MM.1S (cell line): ENCODE measurements at regions not wholly inside any gene's neighbourhood (a gene's known extent, or its start where the extent isn't known, plus 50 kb on each side); places are given as distances from the start of the nearest gene placed in this dataset.

Experiments
- DNase-seq: peaks from one replicate; pipeline ENCODE4 v3.0.0-alpha.2; 2015
- H2AFZ ChIP-seq: fragments of 300-600 bp; sonication (generic); 2 replicates; pipeline ENCODE4 v1.6.0; 2016; ENCODE audit warnings: antibody characterized with exemption, low read length
- H3F3A ChIP-seq: fragments of 300-600 bp; sonication (generic); 2 replicates; pipeline ENCODE4 v1.6.1; 2016; ENCODE audit warnings: mild to moderate bottlenecking, antibody characterized with exemption, low read length, moderate library complexity, mixed read lengths; ENCODE audit not compliant: insufficient read depth
- H3K27ac ChIP-seq: fragments of 300-600 bp; sonication (generic); 2 replicates; pipeline ENCODE4 v1.5.1; 2016; ENCODE audit warnings: mild to moderate bottlenecking, low read length
- H3K27me3 ChIP-seq: fragments of 300-600 bp; sonication (generic); replicated peaks from 2 replicates; pipeline ENCODE4 v1.6.0; 2016; ENCODE audit warnings: low read length; ENCODE audit not compliant: insufficient read depth
- H3K36me3 ChIP-seq: fragments of 300-600 bp; sonication (generic); replicated peaks from 2 replicates; pipeline ENCODE4 v1.6.1; 2016; ENCODE audit warnings: mild to moderate bottlenecking, low read length, mixed read lengths; ENCODE audit not compliant: insufficient read depth
- H3K4me1 ChIP-seq: fragments of 300-600 bp; sonication (generic); 2 replicates; pipeline ENCODE4 v1.6.1; 2016; ENCODE audit warnings: low read length, mixed read lengths
- H3K4me2 ChIP-seq: fragments of 300-600 bp; sonication (generic); 2 replicates; pipeline ENCODE4 v1.6.0; 2016; ENCODE audit warnings: low read depth, low read length
- H3K4me3 ChIP-seq: fragments of 300-600 bp; sonication (generic); 2 replicates; pipeline ENCODE4 v1.5.1; 2016; ENCODE audit warnings: low read length, mixed read lengths
- H3K79me2 ChIP-seq: fragments of 300-600 bp; sonication (generic); 2 replicates; pipeline ENCODE4 v1.6.1; 2016; ENCODE audit warnings: mixed run types, low read length, mixed read lengths
- H3K9ac ChIP-seq: fragments of 300-600 bp; sonication (generic); 2 replicates; pipeline ENCODE4 v1.6.1; 2016; ENCODE audit warnings: low read length, mixed read lengths
- H3K9me2 ChIP-seq: fragments of 300-600 bp; sonication (generic); replicated peaks from 2 replicates; pipeline ENCODE4 v1.6.1; 2016; ENCODE audit warnings: mild to moderate bottlenecking, low read length, mixed read lengths; ENCODE audit not compliant: insufficient read depth
- H3K9me3 ChIP-seq: fragments of 300-600 bp; sonication (generic); replicated peaks from 2 replicates; pipeline ENCODE4 v1.6.1; 2016; ENCODE audit warnings: mild to moderate bottlenecking, low read length, mixed read lengths; ENCODE audit not compliant: insufficient read depth
- H4K20me1 ChIP-seq: fragments of 300-600 bp; sonication (generic); 2 replicates; pipeline ENCODE4 v1.6.1; 2016; ENCODE audit warnings: mild to moderate bottlenecking, low read length, moderate library complexity, mixed read lengths; ENCODE audit not compliant: insufficient read depth
- CTCF ChIP-seq: fragments of 300-600 bp; sonication (generic); IDR thresholded peaks from 2 replicates; pipeline ENCODE4 v1.5.1; 2016; ENCODE audit warnings: antibody characterized with exemption, low read length, mixed read lengths
- EZH2 ChIP-seq: fragments of 300-600 bp; sonication (generic); optimal IDR thresholded peaks from 2 replicates; pipeline ENCODE3; 2017; ENCODE audit warnings: low read depth, mild to moderate bottlenecking, antibody characterized with exemption, low read length, mixed read lengths
- EZH2phosphoT487 ChIP-seq: fragments of 300-600 bp; sonication (generic); IDR thresholded peaks from 2 replicates; pipeline ENCODE4 v1.6.1; 2018; ENCODE audit warnings: antibody characterized with exemption, low read length

GRCh38 chr14:22476005-22476751 lies 112.8 kb downstream of the DAD1 start:
- peaks cover 6% of the 10 kb centered on the region; the same call in 1 of the 2 replicates for H3K4me1 ChIP-seq
- DNase-seq: no peak
- H3K9ac ChIP-seq: no peak overlapping the region
- H3K9me3 ChIP-seq: no peaks in the 10 kb centered on the region
- no peaks in the 10 kb centered on the region for H3K36me3 ChIP-seq
- H3K9me2 ChIP-seq: no peaks in the 10 kb centered on the region
- TF ChIP-seq EZH2: no peak
- no peak for TF ChIP-seq CTCF
- no peak for TF ChIP-seq EZH2phosphoT487
- H4K20me1 ChIP-seq: no peaks in the 10 kb centered on the region
- H3K27ac ChIP-seq: no peak overlapping the region
- H3F3A ChIP-seq: no peaks in the 10 kb centered on the region
- H3K79me2 ChIP-seq: no peaks in the 10 kb centered on the region
- H3K27me3 ChIP-seq: no peaks in the 10 kb centered on the region
- no peak overlapping the region for H3K4me3 ChIP-seq
- H3K4me2 ChIP-seq: no peak overlapping the region
- no peak overlapping the region for H2AFZ ChIP-seq

GRCh38 chr14:22475381-22475780 lies 113.6 kb downstream of the DAD1 start:
- TF ChIP-seq EZH2: no peak

GRCh38 chr14:22474730-22475351 lies 114.2 kb downstream of the DAD1 start:
- Histone ChIP-seq H3F3A (no peaks in the 10 kb centered on the region), H3K4me2 (no peak overlapping the region), H3K27me3 (no peaks in the 10 kb centered on the region), H4K20me1 (no peaks in the 10 kb centered on the region), H2AFZ (no peak overlapping the region), H3K9ac (no peak overlapping the region), H3K27ac (no peak overlapping the region), H3K79me2 (no peaks in the 10 kb centered on the region), H3K9me3 (no peaks in the 10 kb centered on the region), H3K4me1 (0 out of 2 replicates have a peak, but pooled peaks cover 3% of the 10 kb centered on the region), H3K4me3 (no peak overlapping the region), H3K9me2 (no peaks in the 10 kb centered on the region), H3K36me3 (no peaks in the 10 kb centered on the region)
- no peak for DNase-seq
- TF ChIP-seq EZH2phosphoT487 (no peak), CTCF (no peak), EZH2 (no peak)

More at GRCh38 chr14:22475381-22475780, 113.6 kb downstream of the DAD1 start:
- no peak overlapping the region for H3K4me3 ChIP-seq
- no peak overlapping the region for H3K9ac ChIP-seq
- H3F3A ChIP-seq: no peaks in the 10 kb centered on the region
- DNase-seq: no peak
- H3K4me2 ChIP-seq: no peak overlapping the region
- peaks cover 6% of the 10 kb centered on the region; the same call in 1 of the 2 replicates for H3K4me1 ChIP-seq
- H3K27me3 ChIP-seq: no peaks in the 10 kb centered on the region
- H3K27ac ChIP-seq: no peak overlapping the region
- no peaks in the 10 kb centered on the region for H3K9me3 ChIP-seq
- no peak overlapping the region for H2AFZ ChIP-seq
- no peaks in the 10 kb centered on the region for H3K36me3 ChIP-seq
- H3K9me2 ChIP-seq: no peaks in the 10 kb centered on the region
- no peaks in the 10 kb centered on the region for H3K79me2 ChIP-seq
- H4K20me1 ChIP-seq: no peaks in the 10 kb centered on the region
